ENCODE measurements at regions not wholly inside any gene's neighbourhood (a gene's known extent, or its start where the extent isn't known, plus 50 kb on each side); places are given as distances from the start of the nearest gene placed in this dataset.
A peak's percentile ranks its signal among the peaks of the same experiment; 100 is the strongest.

GRCh38 chr9:85430659-85431338, 311.0 kb downstream of the AGTPBP1 start:
- no peak for DNase-seq (ENCODE audit: low read depth in 1 of 2, low spot score in 1 of 2)

GRCh38 chr9:85428230-85428629, 313.5 kb downstream of the AGTPBP1 start:
- DNase-seq (ENCODE audit: low read depth in 1 of 2, low spot score in 1 of 2): no peak

GRCh38 chr9:85427772-85428171, 314.0 kb downstream of the AGTPBP1 start:
- DNase-seq (ENCODE audit: low read depth in 1 of 2, low spot score in 1 of 2): no peak

GRCh38 chr9:85425153-85425611, 316.6 kb downstream of the AGTPBP1 start:
- DNase-seq (ENCODE audit: low read depth in 1 of 2, low spot score in 1 of 2): peak in 1 of 2 donors; percentile 3

- DNase-seq (ENCODE audit: low read depth in 1 of 2, low spot score in 1 of 2): no peak
Measured at GRCh38 chr9:85423422-85423821, 318.3 kb downstream of the AGTPBP1 start.

GRCh38 chr9:85421641-85422040, 320.1 kb downstream of the AGTPBP1 start:
- no peak for DNase-seq (ENCODE audit: low read depth in 1 of 2, low spot score in 1 of 2)

- DNase-seq (ENCODE audit: low read depth in 1 of 2, low spot score in 1 of 2): no peak
Measured at GRCh38 chr9:85420750-85421149, 321.0 kb downstream of the AGTPBP1 start.

- no peak for DNase-seq (ENCODE audit: low read depth in 1 of 2, low spot score in 1 of 2)
Measured at GRCh38 chr9:85417674-85418073, 324.1 kb downstream of the AGTPBP1 start.

GRCh38 chr9:85416715-85417114, 325.0 kb downstream of the AGTPBP1 start:
- DNase-seq (ENCODE audit: low read depth in 1 of 2, low spot score in 1 of 2): no peak

- DNase-seq (ENCODE audit: low read depth in 1 of 2, low spot score in 1 of 2): no peak
Measured at GRCh38 chr9:85414390-85414789, 327.4 kb downstream of the AGTPBP1 start.

- no peak for DNase-seq (ENCODE audit: low read depth in 1 of 2, low spot score in 1 of 2)
Measured at GRCh38 chr9:85408494-85408893, 333.3 kb downstream of the AGTPBP1 start.

- no peak for DNase-seq (ENCODE audit: low read depth in 1 of 2, low spot score in 1 of 2)
Measured at GRCh38 chr9:85405566-85405950, 336.2 kb downstream of the AGTPBP1 start.

- no peak for DNase-seq (ENCODE audit: low read depth in 1 of 2, low spot score in 1 of 2)
Measured at GRCh38 chr9:85404911-85405565, 336.7 kb downstream of the AGTPBP1 start.

GRCh38 chr9:85402551-85402950, 339.2 kb downstream of the AGTPBP1 start:
- DNase-seq (ENCODE audit: low read depth in 1 of 2, low spot score in 1 of 2): no peak

GRCh38 chr9:85401998-85402397, 339.8 kb downstream of the AGTPBP1 start:
- DNase-seq (ENCODE audit: low read depth in 1 of 2, low spot score in 1 of 2): no peak

- DNase-seq (ENCODE audit: low read depth in 1 of 2, low spot score in 1 of 2): no peak
Measured at GRCh38 chr9:85397005-85397404, 344.7 kb downstream of the AGTPBP1 start.

GRCh38 chr9:85392260-85392659, 349.5 kb downstream of the AGTPBP1 start:
- no peak for DNase-seq (ENCODE audit: low read depth in 1 of 2, low spot score in 1 of 2)

- DNase-seq (ENCODE audit: low read depth in 1 of 2, low spot score in 1 of 2): no peak
Measured at GRCh38 chr9:85377731-85378289, 363.9 kb downstream of the AGTPBP1 start.

GRCh38 chr9:85368781-85369180, 373.0 kb downstream of the AGTPBP1 start:
- DNase-seq (ENCODE audit: low read depth in 1 of 2, low spot score in 1 of 2): no peak

GRCh38 chr9:85359161-85359560, 382.6 kb downstream of the AGTPBP1 start:
- no peak for DNase-seq (ENCODE audit: low read depth in 1 of 2, low spot score in 1 of 2)

- DNase-seq (ENCODE audit: low read depth in 1 of 2, low spot score in 1 of 2): no peak
Measured at GRCh38 chr9:85349046-85349445, 392.7 kb downstream of the AGTPBP1 start.

- DNase-seq (ENCODE audit: low read depth in 1 of 2, low spot score in 1 of 2): no peak
Measured at GRCh38 chr9:85347541-85347940, 394.2 kb downstream of the AGTPBP1 start.
